CD14-positive monocyte (primary cell): ENCODE measurements at regions not wholly inside any gene's neighbourhood (a gene's known extent, or its start where the extent isn't known, plus 50 kb on each side); places are given as distances from the start of the nearest gene placed in this dataset.

Experiments
- DNase-seq, 3 donors: peaks; one replicate each; pipeline ENCODE4 v3.0.0-alpha.2; 2011 to 2022
- H2AFZ ChIP-seq: 2 replicates; pipeline ENCODE4 v1.6.0; 2012; ENCODE audit warnings: mild to moderate bottlenecking, low read depth, low read length, inconsistent platforms; ENCODE audit not compliant: insufficient read depth, poor library complexity, severe bottlenecking
- H3K27ac ChIP-seq, 2 donors: 1 replicate in 1 of 2; 2 replicates in 1 of 2; pipeline ENCODE4 v1.5.1; 2012 to 2013; ENCODE audit warnings: low read length in 2 of 2, control low read depth in 1 of 2, inconsistent platforms in 1 of 2, low read depth in 1 of 2, mild to moderate bottlenecking in 1 of 2
- H3K27me3 ChIP-seq, 2 donors: one replicate each; pipeline versions ENCODE4 v1.6.0 to v1.6.1; 2011 to 2013; ENCODE audit warnings: low read length in 2 of 2; ENCODE audit not compliant: control insufficient read depth in 2 of 2, insufficient read depth in 2 of 2
- H3K36me3 ChIP-seq, 2 donors: replicated peaks in 1 of 2; 1 replicate in 1 of 2; 2 replicates in 1 of 2; pipeline versions ENCODE4 v1.5.1 to v1.6.1; 2012 to 2013; ENCODE audit warnings: low read length in 2 of 2, control low read depth in 1 of 2, inconsistent platforms in 1 of 2, mild to moderate bottlenecking in 1 of 2; ENCODE audit not compliant: insufficient read depth in 2 of 2, control insufficient read depth in 1 of 2
- H3K4me1 ChIP-seq, 2 donors: 1 replicate in 1 of 2; 2 replicates in 1 of 2; pipeline versions ENCODE4 v1.5.1 to v1.6.1; 2012 to 2013; ENCODE audit warnings: low read length in 2 of 2, control low read depth in 1 of 2, inconsistent platforms in 1 of 2, mild to moderate bottlenecking in 1 of 2, moderate library complexity in 1 of 2; ENCODE audit not compliant: insufficient read depth in 2 of 2, control insufficient read depth in 1 of 2
- H3K4me2 ChIP-seq: replicated peaks from 2 replicates; pipeline ENCODE3; 2012; ENCODE audit warnings: low read length, moderate library complexity, mild to moderate bottlenecking; ENCODE audit not compliant: poor library complexity, severe bottlenecking; ENCODE audit errors: extremely low read depth
- H3K4me3 ChIP-seq, 3 experiments: fragments of 200-600 bp in 1 of 3; sonication (generic) in 1 of 3; replicated peaks in 1 of 3; 1 replicate in 2 of 3; 2 replicates in 1 of 3; pipeline ENCODE4 v1.5.1; 2011 to 2013; ENCODE audit warnings: low read length in 3 of 3, mild to moderate bottlenecking in 3 of 3, control low read depth in 2 of 3, low read depth in 2 of 3, inconsistent platforms in 1 of 3, moderate library complexity in 1 of 3
- H3K79me2 ChIP-seq: 2 replicates; pipeline ENCODE4 v1.6.0; 2012; ENCODE audit warnings: mild to moderate bottlenecking, control low read depth, inconsistent platforms, low read length, moderate library complexity; ENCODE audit not compliant: insufficient read depth
- H3K9ac ChIP-seq: 2 replicates; pipeline ENCODE4 v1.6.0; 2017; ENCODE audit warnings: low read length, mild to moderate bottlenecking; ENCODE audit not compliant: insufficient read depth, poor library complexity, severe bottlenecking
- H3K9me3 ChIP-seq, 2 donors: replicated peaks in 1 of 2; 1 replicate in 1 of 2; 2 replicates in 1 of 2; pipeline versions ENCODE4 v1.5.1 to v1.6.1; 2012 to 2013; ENCODE audit warnings: low read length in 2 of 2, control low read depth in 1 of 2; ENCODE audit not compliant: control insufficient read depth in 1 of 2, insufficient read depth in 1 of 2
- H4K20me1 ChIP-seq: 2 replicates; pipeline ENCODE4 v1.6.0; 2012; ENCODE audit warnings: mild to moderate bottlenecking, low read length, control low read depth, moderate library complexity; ENCODE audit not compliant: insufficient read depth
- H3K27ac Mint-ChIP-seq, 7 donors: one replicate each; pipeline ENCODE4 v1.8.0; 2020; ENCODE audit warnings: mild to moderate bottlenecking in 7 of 7, mixed read lengths in 7 of 7, moderate library complexity in 6 of 7, inconsistent platforms in 2 of 7
- H3K27me3 Mint-ChIP-seq, 3 donors: one replicate each; pipeline ENCODE4 v1.8.0; 2021 to 2022; ENCODE audit warnings: low read depth in 3 of 3, mild to moderate bottlenecking in 3 of 3, mixed read lengths in 3 of 3, moderate library complexity in 3 of 3, inconsistent platforms in 1 of 3
- H3K36me3 Mint-ChIP-seq, 2 donors: one replicate each; pipeline ENCODE4 v1.8.0; 2020; ENCODE audit warnings: mixed read lengths in 2 of 2, inconsistent platforms in 1 of 2, mild to moderate bottlenecking in 1 of 2
- H3K4me1 Mint-ChIP-seq: one replicate; pipeline ENCODE4 v1.8.0; 2020; ENCODE audit warnings: mild to moderate bottlenecking, mixed read lengths
- H3K4me3 Mint-ChIP-seq, 2 donors: one replicate each; pipeline ENCODE4 v1.8.0; 2020; ENCODE audit warnings: mild to moderate bottlenecking in 2 of 2, mixed read lengths in 2 of 2, moderate library complexity in 1 of 2
- H3K9me3 Mint-ChIP-seq, 7 donors: one replicate each; pipeline ENCODE4 v1.8.0; 2020 to 2022; ENCODE audit warnings: mixed read lengths in 7 of 7, mild to moderate bottlenecking in 6 of 7, moderate library complexity in 6 of 7, inconsistent platforms in 2 of 7
- CTCF ChIP-seq: fragments of 200-600 bp; IDR thresholded peaks from one replicate; pipeline ENCODE4 v1.8.0; 2022; ENCODE audit warnings: antibody characterized with exemption, mild to moderate bottlenecking
- WGBS: methylation state at CpG from one replicate; pipeline ENCODE4 v1.1.5; 2013; ENCODE audit warnings: missing lambda C conversion rate; ENCODE audit not compliant: insufficient coverage; 5-methylcytosine and 5-hydroxymethylcytosine counted together
- intact Hi-C, 2 donors: fragments of 100-400 bp; cut with micrococcal nuclease; formaldehyde crosslinking; loops; one replicate each; pipeline versions ENCODE4 v1.15.0 to v1.15.1; 2023

- TF ChIP-seq CTCF, result no peak
- Histone ChIP-seq H3K27ac (no peak overlapping the region), H3K9me3 (peaks cover 4 to 16% of the 10 kb centered on the region in 2 donors), H3K9ac (no peak overlapping the region), H3K4me3 (no peak overlapping the region), H2AFZ (no peak overlapping the region), H3K4me1 (no peaks in the 10 kb centered on the region), H4K20me1 (no peaks in the 10 kb centered on the region), H3K27me3 (no peaks in the 10 kb centered on the region), H3K4me2 (no peak overlapping the region), H3K36me3 (no peaks in the 10 kb centered on the region), H3K79me2 (no peaks in the 10 kb centered on the region)
- Mint-ChIP-seq H3K27ac (no peak overlapping the region), H3K4me1 (no peaks in the 10 kb centered on the region), H3K9me3 (peaks cover 0 to 20% (median 6%) of the 10 kb centered on the region in 7 donors), H3K27me3 (peaks cover 0 to 3% (median 0%) of the 10 kb centered on the region in 3 donors), H3K36me3 (no peaks in the 10 kb centered on the region), H3K4me3 (no peak overlapping the region)
- DNase-seq, result no peak
- intact Hi-C loops, result no loop called here
- 88% methylated on average over 8 of the region's 8 CpGs for WGBS
These were observed 374.5 kb downstream of the EPM2A start for GRCh38 chr6:145360865-145361264.

- Histone ChIP-seq H3K4me1 (no peaks in the 10 kb centered on the region), H3K27me3 (no peaks in the 10 kb centered on the region), H3K9me3 (no peaks in the 10 kb centered on the region), H2AFZ (no peak overlapping the region), H3K4me3 (no peak overlapping the region), H3K9ac (no peak overlapping the region), H3K79me2 (no peaks in the 10 kb centered on the region), H3K4me2 (no peak overlapping the region), H3K27ac (no peak overlapping the region), H3K36me3 (no peaks in the 10 kb centered on the region), H4K20me1 (no peaks in the 10 kb centered on the region)
- no peak for TF ChIP-seq CTCF
- 87% methylated on average over 5 of the region's 5 CpGs for WGBS
- no peaks in the 10 kb centered on the region for H3K36me3 Mint-ChIP-seq
- H3K27me3 Mint-ChIP-seq, result peaks cover 0 to 1% (median 0%) of the 10 kb centered on the region in 3 donors
- H3K4me3 Mint-ChIP-seq, result no peak overlapping the region
- H3K9me3 Mint-ChIP-seq, result peaks cover 0 to 11% (median 0%) of the 10 kb centered on the region in 7 donors
- H3K27ac Mint-ChIP-seq, result no peak overlapping the region
- no peaks in the 10 kb centered on the region for H3K4me1 Mint-ChIP-seq
- intact Hi-C loops, result no loop called here
- no peak for DNase-seq
These were observed 368.2 kb downstream of the EPM2A start for GRCh38 chr6:145367149-145367548.
